KMS-11 (cell line): ENCODE measurements at regions not wholly inside any gene's neighbourhood (a gene's known extent, or its start where the extent isn't known, plus 50 kb on each side); places are given as distances from the start of the nearest gene placed in this dataset.

Source experiments
- H2AFZ ChIP-seq: fragments of 200-600 bp; sonication (generic); 2 replicates; pipeline ENCODE4 v1.6.1; 2016; ENCODE audit warnings: antibody characterized with exemption, mixed run types, low read depth
- H3K27ac ChIP-seq: fragments of 200-600 bp; sonication (generic); 2 replicates; pipeline ENCODE4 v1.6.1; 2016; ENCODE audit warnings: mild to moderate bottlenecking, mixed run types
- H3K27me3 ChIP-seq: fragments of 200-600 bp; sonication (generic); 2 replicates; pipeline ENCODE4 v1.6.1; 2017; ENCODE audit warnings: mild to moderate bottlenecking, low read depth, mixed run types, moderate library complexity; ENCODE audit not compliant: insufficient read depth
- H3K36me3 ChIP-seq: fragments of 200-600 bp; sonication (generic); 2 replicates; pipeline ENCODE4 v1.6.1; 2017; ENCODE audit warnings: mild to moderate bottlenecking, mixed run types; ENCODE audit not compliant: insufficient read depth
- H3K4me1 ChIP-seq: fragments of 200-600 bp; sonication (generic); 2 replicates; pipeline ENCODE4 v1.6.1; 2016; ENCODE audit warnings: mild to moderate bottlenecking, low read depth, mixed run types; ENCODE audit not compliant: poor library complexity, severe bottlenecking
- H3K4me2 ChIP-seq: fragments of 200-600 bp; sonication (generic); 2 replicates; pipeline ENCODE4 v1.7.0; 2016; ENCODE audit warnings: mild to moderate bottlenecking, mixed run types
- H3K4me3 ChIP-seq: fragments of 200-600 bp; sonication (generic); IDR thresholded peaks from 2 replicates; pipeline ENCODE4 v1.6.1; 2017; ENCODE audit warnings: low read depth, low read length, mixed read lengths; ENCODE audit not compliant: insufficient read depth
- H3K79me2 ChIP-seq: fragments of 200-600 bp; sonication (generic); 2 replicates; pipeline ENCODE4 v1.6.1; 2016; ENCODE audit warnings: low read depth, mixed run types; ENCODE audit not compliant: insufficient read depth
- H3K9ac ChIP-seq: fragments of 200-600 bp; sonication (generic); 2 replicates; pipeline ENCODE4 v1.6.1; 2016; ENCODE audit warnings: mild to moderate bottlenecking, mixed run types
- H4K20me1 ChIP-seq: fragments of 200-600 bp; sonication (generic); 2 replicates; pipeline ENCODE4 v1.6.1; 2016; ENCODE audit warnings: mild to moderate bottlenecking, mixed run types; ENCODE audit not compliant: insufficient read depth
- CTCF ChIP-seq: fragments of 200-600 bp; sonication (generic); conservative IDR thresholded peaks from 2 replicates; pipeline ENCODE4 v1.6.1; 2017; ENCODE audit warnings: low read depth, mild to moderate bottlenecking, antibody characterized with exemption, low read length, moderate library complexity, mixed read lengths

DNA sequence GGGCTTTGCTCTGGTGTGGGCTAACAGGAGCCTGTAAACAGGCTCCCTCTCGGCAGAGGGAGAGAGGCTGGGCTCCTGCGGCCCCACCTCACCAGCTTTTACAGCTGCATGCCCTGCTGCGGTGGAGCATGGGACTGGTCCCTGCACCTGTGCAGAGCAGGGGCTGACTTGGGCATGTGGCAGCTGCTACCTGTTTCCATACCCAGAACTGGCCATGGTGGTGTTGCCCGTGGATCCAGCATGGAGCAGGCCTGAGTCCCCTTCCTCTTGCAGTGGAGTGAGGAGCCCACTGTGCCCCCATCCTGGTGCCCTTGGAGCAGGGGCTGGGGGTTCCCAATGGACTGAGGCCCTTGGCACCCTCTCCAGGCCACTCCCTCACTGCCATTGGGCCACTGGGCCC lies 91.9 kb upstream of the MGMT start:
- H3K36me3 ChIP-seq = no peaks in the 10 kb centered on the region

GRCh38 chr10:129375912-129376311 lies 91.1 kb upstream of the MGMT start:
- TF ChIP-seq CTCF = no peak
- no peaks in the 10 kb centered on the region for H3K36me3 ChIP-seq
- no peaks in the 10 kb centered on the region for H4K20me1 ChIP-seq
- H3K4me2 ChIP-seq = no peak overlapping the region
- H2AFZ ChIP-seq = no peak overlapping the region
- H3K79me2 ChIP-seq = no peaks in the 10 kb centered on the region
- no peak overlapping the region for H3K4me3 ChIP-seq
- no peak overlapping the region for H3K9ac ChIP-seq
- H3K27me3 ChIP-seq = no peaks in the 10 kb centered on the region
- no peak overlapping the region for H3K27ac ChIP-seq
- H3K4me1 ChIP-seq = no peaks in the 10 kb centered on the region

More for the DNA sequence above, 91.9 kb upstream of the MGMT start:
- H2AFZ ChIP-seq = no peak overlapping the region
- TF ChIP-seq CTCF = no peak
- no peak overlapping the region for H3K9ac ChIP-seq
- H3K4me2 ChIP-seq = no peak overlapping the region
- H3K79me2 ChIP-seq = no peaks in the 10 kb centered on the region
- no peak overlapping the region for H3K4me3 ChIP-seq
- no peak overlapping the region for H3K27ac ChIP-seq
- H4K20me1 ChIP-seq = no peaks in the 10 kb centered on the region
- H3K4me1 ChIP-seq = no peaks in the 10 kb centered on the region
- no peaks in the 10 kb centered on the region for H3K27me3 ChIP-seq

GRCh38 chr10:129380279-129380678 lies 86.8 kb upstream of the MGMT start:
- H4K20me1 ChIP-seq = no peaks in the 10 kb centered on the region
- H3K27me3 ChIP-seq = no peaks in the 10 kb centered on the region
- no peaks in the 10 kb centered on the region for H3K36me3 ChIP-seq
- TF ChIP-seq CTCF = no peak
- H2AFZ ChIP-seq = no peak overlapping the region
- no peak overlapping the region for H3K27ac ChIP-seq
- H3K79me2 ChIP-seq = no peaks in the 10 kb centered on the region
- H3K4me1 ChIP-seq = no peaks in the 10 kb centered on the region
- H3K4me3 ChIP-seq = no peak overlapping the region
- H3K4me2 ChIP-seq = no peak overlapping the region
- no peak overlapping the region for H3K9ac ChIP-seq

DNA sequence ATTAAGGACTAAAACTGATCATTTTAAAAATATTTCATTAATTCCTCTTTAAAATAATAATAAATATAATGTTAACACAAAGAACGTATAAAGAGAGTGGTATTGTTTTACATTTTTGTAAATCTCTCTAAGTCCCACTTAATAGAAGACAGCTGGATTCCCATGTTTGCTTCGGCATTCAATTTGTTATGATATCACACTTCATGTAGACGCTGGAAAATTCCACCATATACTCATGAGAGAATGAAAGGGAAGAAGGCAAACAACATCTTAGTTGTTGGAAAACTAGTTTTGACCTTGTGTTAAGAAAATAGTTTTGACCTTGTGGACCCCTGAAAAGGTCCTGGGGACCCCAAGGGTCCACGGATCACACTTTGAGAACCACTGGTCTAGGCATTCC lies 85.3 kb upstream of the MGMT start:
- Histone ChIP-seq H4K20me1 (no peaks in the 10 kb centered on the region), H2AFZ (no peak overlapping the region), H3K4me1 (no peaks in the 10 kb centered on the region), H3K27ac (no peak overlapping the region), H3K4me2 (no peak overlapping the region), H3K36me3 (no peaks in the 10 kb centered on the region), H3K9ac (no peak overlapping the region), H3K4me3 (no peak overlapping the region), H3K79me2 (no peaks in the 10 kb centered on the region), H3K27me3 (no peaks in the 10 kb centered on the region)
- TF ChIP-seq CTCF = no peak

GRCh38 chr10:129382401-129382800 lies 84.6 kb upstream of the MGMT start:
- Histone ChIP-seq H3K9ac (no peak overlapping the region), H3K4me2 (no peak overlapping the region), H3K4me3 (no peak overlapping the region), H3K27ac (no peak overlapping the region), H3K36me3 (no peaks in the 10 kb centered on the region), H4K20me1 (no peaks in the 10 kb centered on the region), H3K27me3 (no peaks in the 10 kb centered on the region), H2AFZ (no peak overlapping the region), H3K79me2 (no peaks in the 10 kb centered on the region), H3K4me1 (no peaks in the 10 kb centered on the region)
- TF ChIP-seq CTCF = no peak
